ENCODE measurements at regions not wholly inside any gene's neighbourhood (a gene's known extent, or its start where the extent isn't known, plus 50 kb on each side); places are given as distances from the start of the nearest gene placed in this dataset.

GRCh38 chr6:11317885-11318771, 85.7 kb upstream of the NEDD9 start:
- TF ChIP-seq GATA3 (IDR thresholded peaks at IDR 0.05; ENCODE audit: low read depth, low read length) (no peak), GATA2 (IDR thresholded peaks at IDR 0.05; ENCODE audit: low read depth, low read length) (no peak)

Data from SH-SY5Y (cell line).